ENCODE measurements at regions not wholly inside any gene's neighbourhood (a gene's known extent, or its start where the extent isn't known, plus 50 kb on each side); places are given as distances from the start of the nearest gene placed in this dataset.

DNA sequence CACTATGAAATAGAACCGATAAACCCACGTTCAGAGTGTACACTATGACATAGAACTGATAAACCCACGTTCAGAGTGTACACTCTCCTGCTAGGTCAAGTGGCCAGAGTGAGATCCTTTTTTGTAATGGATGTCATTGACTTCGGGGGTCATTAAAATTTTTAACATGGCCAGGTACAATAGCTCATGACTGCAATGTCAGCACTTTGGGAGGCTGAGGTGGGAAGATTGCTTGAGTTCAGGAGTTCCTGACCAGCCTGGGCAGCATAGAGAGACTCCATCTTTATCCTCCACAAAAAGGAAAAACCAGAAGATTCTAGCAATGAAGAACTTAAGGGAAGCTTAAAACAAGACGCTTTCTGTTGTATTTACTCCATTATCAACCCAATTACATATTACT, 439.7 kb upstream of the FRG1 start:
- no peak overlapping the region for H3K27ac ChIP-seq (ENCODE audit: low read depth, low read length)
- Mint-ChIP-seq H3K9me3 (peaks cover 41% of the 10 kb centered on the region), H3K27ac (no peak overlapping the region), H3K4me3 (no peak overlapping the region), H3K27me3 (ENCODE audit: insufficient read depth) (no peaks in the 10 kb centered on the region), H3K4me1 (no peaks in the 10 kb centered on the region), H3K36me3 (ENCODE audit: low read depth) (no peaks in the 10 kb centered on the region)
- H3K4me3 ChIP-seq (ENCODE audit: low read length): no peak overlapping the region
- H3K9ac ChIP-seq (ENCODE audit: extremely low read depth, low read length, poor library complexity, severe bottlenecking): no peak overlapping the region
- 89 to 97% methylated on average over 3 to 5 of the region's 5 CpGs for WGBS, 2 experiments (ENCODE audit: insufficient coverage in 1 of 2, insufficient read length in 1 of 2)
- TF ChIP-seq, protein P1, sequence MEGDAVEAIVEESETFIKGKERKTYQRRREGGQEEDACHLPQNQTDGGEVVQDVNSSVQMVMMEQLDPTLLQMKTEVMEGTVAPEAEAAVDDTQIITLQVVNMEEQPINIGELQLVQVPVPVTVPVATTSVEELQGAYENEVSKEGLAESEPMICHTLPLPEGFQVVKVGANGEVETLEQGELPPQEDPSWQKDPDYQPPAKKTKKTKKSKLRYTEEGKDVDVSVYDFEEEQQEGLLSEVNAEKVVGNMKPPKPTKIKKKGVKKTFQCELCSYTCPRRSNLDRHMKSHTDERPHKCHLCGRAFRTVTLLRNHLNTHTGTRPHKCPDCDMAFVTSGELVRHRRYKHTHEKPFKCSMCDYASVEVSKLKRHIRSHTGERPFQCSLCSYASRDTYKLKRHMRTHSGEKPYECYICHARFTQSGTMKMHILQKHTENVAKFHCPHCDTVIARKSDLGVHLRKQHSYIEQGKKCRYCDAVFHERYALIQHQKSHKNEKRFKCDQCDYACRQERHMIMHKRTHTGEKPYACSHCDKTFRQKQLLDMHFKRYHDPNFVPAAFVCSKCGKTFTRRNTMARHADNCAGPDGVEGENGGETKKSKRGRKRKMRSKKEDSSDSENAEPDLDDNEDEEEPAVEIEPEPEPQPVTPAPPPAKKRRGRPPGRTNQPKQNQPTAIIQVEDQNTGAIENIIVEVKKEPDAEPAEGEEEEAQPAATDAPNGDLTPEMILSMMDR (conservative IDR thresholded peaks at IDR 0.05): no peak
- no peaks in the 10 kb centered on the region for H3K9me3 ChIP-seq (ENCODE audit: control insufficient read depth, low read length)
- H3K4me1 ChIP-seq (ENCODE audit: control insufficient read depth, insufficient read depth, low read length): no peaks in the 10 kb centered on the region
- no peak for DNase-seq
- no peaks in the 10 kb centered on the region for H3K36me3 ChIP-seq (ENCODE audit: control insufficient read depth, insufficient read depth, low read length)
- no peaks in the 10 kb centered on the region for H3K27me3 ChIP-seq (ENCODE audit: control insufficient read depth, insufficient read depth, low read length, poor library complexity, severe bottlenecking)

DNA sequence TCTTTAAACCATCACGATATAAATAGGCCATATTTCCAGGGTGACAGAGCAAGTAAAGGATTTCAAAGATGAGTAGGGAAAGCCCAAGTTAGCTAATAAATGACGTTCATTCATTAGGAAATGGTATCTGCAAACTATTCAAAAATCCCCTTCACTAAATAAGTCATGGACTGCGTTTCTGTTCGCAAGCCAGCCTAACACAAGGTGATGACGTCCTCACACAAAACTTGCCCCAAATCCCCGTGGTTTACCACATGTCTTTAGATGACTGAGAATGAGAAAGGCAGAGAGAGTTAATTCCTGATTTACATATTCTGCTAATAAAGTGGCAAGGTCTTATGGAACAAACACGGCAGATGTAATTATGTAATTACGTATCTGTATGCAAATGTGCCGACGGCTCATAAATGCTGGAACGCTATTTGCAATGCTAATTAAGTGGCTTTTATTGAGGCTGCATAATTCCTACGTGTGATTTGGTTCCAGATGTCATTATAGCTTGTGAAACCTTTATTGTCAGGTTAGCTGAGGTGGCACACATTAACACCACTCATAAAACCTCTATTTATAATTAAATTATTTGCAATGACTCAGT, 437.7 kb upstream of the FRG1 start:
- TF ChIP-seq, protein P1 (conservative IDR thresholded peaks at IDR 0.05): no peak
- no peaks in the 10 kb centered on the region for H3K9me3 ChIP-seq (ENCODE audit: control insufficient read depth, low read length)
- Mint-ChIP-seq H3K27ac (no peak overlapping the region), H3K4me3 (no peak overlapping the region), H3K36me3 (ENCODE audit: low read depth) (no peaks in the 10 kb centered on the region), H3K4me1 (no peaks in the 10 kb centered on the region), H3K9me3 (peaks cover 32% of the 10 kb centered on the region), H3K27me3 (ENCODE audit: insufficient read depth) (no peaks in the 10 kb centered on the region)
- H3K4me3 ChIP-seq (ENCODE audit: low read length): no peak overlapping the region
- no peak for DNase-seq
- 90 to 98% methylated on average over 6 to 12 of the region's 12 CpGs for WGBS, 2 experiments (ENCODE audit: insufficient coverage in 1 of 2, insufficient read length in 1 of 2)
- no peaks in the 10 kb centered on the region for H3K36me3 ChIP-seq (ENCODE audit: control insufficient read depth, insufficient read depth, low read length)
- H3K9ac ChIP-seq (ENCODE audit: extremely low read depth, low read length, poor library complexity, severe bottlenecking): no peak overlapping the region
- H3K4me1 ChIP-seq (ENCODE audit: control insufficient read depth, insufficient read depth, low read length): no peaks in the 10 kb centered on the region
- no peaks in the 10 kb centered on the region for H3K27me3 ChIP-seq (ENCODE audit: control insufficient read depth, insufficient read depth, low read length, poor library complexity, severe bottlenecking)
- H3K27ac ChIP-seq (ENCODE audit: low read depth, low read length): no peak overlapping the region

DNA sequence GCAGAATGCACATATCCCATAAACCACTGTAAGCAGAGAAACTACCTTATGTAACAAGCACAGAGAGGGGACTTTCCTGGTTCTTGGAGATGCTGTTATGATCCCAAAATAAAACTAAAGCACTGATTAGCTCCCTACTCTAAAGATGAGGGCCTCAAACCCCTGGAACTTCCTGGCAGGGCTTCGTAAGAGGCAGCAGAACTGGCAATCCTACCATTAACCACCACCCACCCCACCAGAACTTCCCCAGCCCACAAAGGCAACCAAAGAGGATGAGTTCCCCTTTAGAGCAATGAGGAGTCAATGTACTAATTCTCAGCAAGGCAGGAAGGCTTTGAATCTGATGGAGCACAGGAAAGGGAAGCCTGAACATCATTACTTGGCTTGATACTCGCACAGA, 436.5 kb upstream of the FRG1 start:
- no peak for DNase-seq
- peaks cover 40% of the 10 kb centered on the region for H3K9me3 Mint-ChIP-seq
- H3K4me1 Mint-ChIP-seq: no peaks in the 10 kb centered on the region
- no peak overlapping the region for H3K9ac ChIP-seq (ENCODE audit: extremely low read depth, low read length, poor library complexity, severe bottlenecking)
- H3K27ac ChIP-seq (ENCODE audit: low read depth, low read length): no peak overlapping the region
- H3K4me3 Mint-ChIP-seq: no peak overlapping the region
- H3K27me3 ChIP-seq (ENCODE audit: control insufficient read depth, insufficient read depth, low read length, poor library complexity, severe bottlenecking): no peaks in the 10 kb centered on the region
- TF ChIP-seq, protein P1 (conservative IDR thresholded peaks at IDR 0.05): no peak
- 83 to 100% methylated on average over 1 to 2 of the region's 2 CpGs for WGBS, 2 experiments (ENCODE audit: insufficient coverage in 1 of 2, insufficient read length in 1 of 2)
- no peaks in the 10 kb centered on the region for H3K36me3 Mint-ChIP-seq (ENCODE audit: low read depth)
- H3K4me1 ChIP-seq (ENCODE audit: control insufficient read depth, insufficient read depth, low read length): no peaks in the 10 kb centered on the region
- no peak overlapping the region for H3K27ac Mint-ChIP-seq
- H3K27me3 Mint-ChIP-seq (ENCODE audit: insufficient read depth): no peaks in the 10 kb centered on the region
- no peaks in the 10 kb centered on the region for H3K36me3 ChIP-seq (ENCODE audit: control insufficient read depth, insufficient read depth, low read length)
- no peak overlapping the region for H3K4me3 ChIP-seq (ENCODE audit: low read length)
- H3K9me3 ChIP-seq (ENCODE audit: control insufficient read depth, low read length): no peaks in the 10 kb centered on the region

All from endodermal cell (in vitro differentiated cells).